Dermis blood vessel endothelial cell (primary cell): ENCODE measurements at regions not wholly inside any gene's neighbourhood (a gene's known extent, or its start where the extent isn't known, plus 50 kb on each side); places are given as distances from the start of the nearest gene placed in this dataset.
"Not testable (repeated sequence)": the region's sequence is repeated elsewhere in the genome, so short reads cannot be mapped to it uniquely, and the experiment has no call there.

Source experiments
- DNase-seq: peaks from one replicate; pipeline ENCODE4 v3.0.0; 2010

- not testable (repeated sequence) for DNase-seq
These were observed 53.6 kb upstream of the MAPK10 start for GRCh38 chr4:86413426-86413825.

GRCh38 chr4:86414686-86415085 is 54.8 kb upstream of the MAPK10 start:
- DNase-seq: no peak

- DNase-seq: no peak
These were observed 56.2 kb upstream of the MAPK10 start for GRCh38 chr4:86416081-86416480.

GRCh38 chr4:86421461-86421860 is 61.6 kb upstream of the MAPK10 start:
- DNase-seq: no peak

- no peak for DNase-seq
These were observed 71.8 kb upstream of the MAPK10 start for GRCh38 chr4:86431543-86432116.

GRCh38 chr4:86432559-86433134 is 72.8 kb upstream of the MAPK10 start:
- no peak for DNase-seq

- DNase-seq: no peak
These were observed 79.4 kb upstream of the MAPK10 start for GRCh38 chr4:86439293-86439692.

- no peak for DNase-seq
These were observed 81.5 kb upstream of the MAPK10 start for GRCh38 chr4:86441175-86441936.

GRCh38 chr4:86442881-86443280 is 83.0 kb upstream of the MAPK10 start:
- no peak for DNase-seq

GRCh38 chr4:86443495-86443894 is 83.6 kb upstream of the MAPK10 start:
- no peak for DNase-seq

GRCh38 chr4:86446996-86447395 is 87.1 kb upstream of the MAPK10 start:
- DNase-seq: no peak

GRCh38 chr4:86448871-86449270 is 89.0 kb upstream of the MAPK10 start:
- DNase-seq: no peak

GRCh38 chr4:86449746-86450588 is 90.1 kb upstream of the MAPK10 start:
- no peak for DNase-seq

GRCh38 chr4:86450861-86451260 is 91.0 kb upstream of the MAPK10 start:
- no peak for DNase-seq

- no peak for DNase-seq
These were observed 91.9 kb upstream of the MAPK10 start for GRCh38 chr4:86451560-86452330.

GRCh38 chr4:86452422-86452891 is 92.6 kb upstream of the MAPK10 start:
- DNase-seq: no peak

- no peak for DNase-seq
These were observed 93.2 kb upstream of the MAPK10 start for GRCh38 chr4:86452924-86453531.

GRCh38 chr4:86453611-86454072 is 93.8 kb upstream of the MAPK10 start:
- DNase-seq: not testable (repeated sequence)

GRCh38 chr4:86461849-86462248 is 102.0 kb upstream of the MAPK10 start:
- DNase-seq: no peak

- no peak for DNase-seq
These were observed 112.6 kb upstream of the MAPK10 start for GRCh38 chr4:86472377-86473019.

- DNase-seq: not testable (repeated sequence)
These were observed 116.0 kb upstream of the PTPN13 start for GRCh38 chr4:86478151-86478550.
